ENCODE measurements at regions not wholly inside any gene's neighbourhood (a gene's known extent, or its start where the extent isn't known, plus 50 kb on each side); places are given as distances from the start of the nearest gene placed in this dataset.
"Not testable (repeated sequence)": the region's sequence is repeated elsewhere in the genome, so short reads cannot be mapped to it uniquely, and the experiment has no call there.

GRCh38 chr2:16058747-16059358, 118.5 kb downstream of the MYCN start:
- no peak for DNase-seq

GRCh38 chr2:16058256-16058655, 117.9 kb downstream of the MYCN start:
- no peak for DNase-seq

GRCh38 chr2:16057661-16058060, 117.3 kb downstream of the MYCN start:
- no peak for DNase-seq

GRCh38 chr2:16055848-16056580, 115.7 kb downstream of the MYCN start:
- DNase-seq, result no peak

GRCh38 chr2:16053437-16054257, 113.3 kb downstream of the MYCN start:
- DNase-seq, result no peak

- DNase-seq, result not testable (repeated sequence)
These were observed 112.3 kb downstream of the MYCN start for GRCh38 chr2:16052571-16053052.

GRCh38 chr2:16051841-16052564, 111.7 kb downstream of the MYCN start:
- no peak for DNase-seq

- no peak for DNase-seq
These were observed 110.6 kb downstream of the MYCN start for GRCh38 chr2:16050908-16051489.

- no peak for DNase-seq
These were observed 110.0 kb downstream of the MYCN start for GRCh38 chr2:16050261-16050907.

- DNase-seq, result no peak
These were observed 109.1 kb downstream of the MYCN start for GRCh38 chr2:16049406-16049805.

GRCh38 chr2:16048466-16048865, 108.1 kb downstream of the MYCN start:
- no peak for DNase-seq

- no peak for DNase-seq
These were observed 107.4 kb downstream of the MYCN start for GRCh38 chr2:16047701-16048100.

- DNase-seq, result no peak
These were observed 106.3 kb downstream of the MYCN start for GRCh38 chr2:16046649-16047048.

- DNase-seq, result no peak
These were observed 105.5 kb downstream of the MYCN start for GRCh38 chr2:16045653-16046352.

- no peak for DNase-seq
These were observed 104.7 kb downstream of the MYCN start for GRCh38 chr2:16044946-16045456.

- no peak for DNase-seq
These were observed 103.3 kb downstream of the MYCN start for GRCh38 chr2:16043627-16044026.

GRCh38 chr2:16043192-16043591, 102.8 kb downstream of the MYCN start:
- no peak for DNase-seq

- DNase-seq, result no peak
These were observed 101.9 kb downstream of the MYCN start for GRCh38 chr2:16042201-16042700.

- no peak for DNase-seq
These were observed 100.1 kb downstream of the MYCN start for GRCh38 chr2:16040271-16041010.

- DNase-seq, result no peak
These were observed 99.5 kb downstream of the MYCN start for GRCh38 chr2:16039823-16040222.

All from NCI-H1105 (cell line).